Neural cell (in vitro differentiated cells): ENCODE measurements at regions not wholly inside any gene's neighbourhood (a gene's known extent, or its start where the extent isn't known, plus 50 kb on each side); places are given as distances from the start of the nearest gene placed in this dataset.

ENCODE experiments used
- H2AFZ ChIP-seq: fragments of 200-600, 300-800 bp; sonication (generic), shearing (Covaris generic); 2 replicates; pipeline ENCODE4 v1.6.0; 2014; ENCODE audit warnings: low read depth, mild to moderate bottlenecking, antibody characterized with exemption, low read length, moderate library complexity
- H3F3A ChIP-seq: fragments of 200-600 bp; shearing (Covaris generic); 2 replicates; pipeline ENCODE4 v1.6.1; 2016; ENCODE audit warnings: mild to moderate bottlenecking, moderate library complexity, mixed read lengths, antibody characterized with exemption, low read length; ENCODE audit not compliant: insufficient read depth, poor library complexity, severe bottlenecking
- H3K27ac ChIP-seq: fragments of 200-600, 300-800 bp; sonication (generic), shearing (Covaris generic); 2 replicates; pipeline ENCODE4 v1.5.1; 2014; ENCODE audit warnings: mild to moderate bottlenecking, low read length, moderate library complexity
- H3K27me3 ChIP-seq: fragments of 300-800, 200-600 bp; sonication (generic), shearing (Covaris generic); 2 replicates; pipeline ENCODE4 v1.6.0; 2014; ENCODE audit warnings: mild to moderate bottlenecking, low read depth, low read length, moderate library complexity; ENCODE audit not compliant: insufficient read depth
- H3K36me3 ChIP-seq: fragments of 300-800, 200-600 bp; sonication (generic), shearing (Covaris generic); 2 replicates; pipeline ENCODE4 v1.5.1; 2014; ENCODE audit warnings: mild to moderate bottlenecking, antibody characterized with exemption, low read length, moderate library complexity; ENCODE audit not compliant: insufficient read depth
- H3K4me2 ChIP-seq: fragments of 300-800, 200-600 bp; sonication (generic), shearing (Covaris generic); 2 replicates; pipeline ENCODE4 v1.6.0; 2014; ENCODE audit warnings: mild to moderate bottlenecking, low read length
- H3K4me3 ChIP-seq: fragments of 300-800, 200-600 bp; sonication (generic), shearing (Covaris generic); 2 replicates; pipeline ENCODE4 v1.5.1; 2014; ENCODE audit warnings: mild to moderate bottlenecking, low read length, moderate library complexity
- H3K79me2 ChIP-seq: fragments of 200-600 bp; shearing (Covaris generic); replicated peaks from 2 replicates; pipeline ENCODE4 v1.6.0; 2014; ENCODE audit warnings: mild to moderate bottlenecking, low read length, moderate library complexity; ENCODE audit not compliant: insufficient read depth
- H3K9ac ChIP-seq: fragments of 300-800, 200-600 bp; sonication (generic), shearing (Covaris generic); 2 replicates; pipeline ENCODE4 v1.6.1; 2016; ENCODE audit warnings: mild to moderate bottlenecking, low read length, mixed read lengths
- H3K9me2 ChIP-seq: fragments of 200-600 bp; shearing (Covaris generic); 2 replicates; pipeline ENCODE4 v1.6.1; 2016; ENCODE audit warnings: mild to moderate bottlenecking, low read length, mixed read lengths; ENCODE audit not compliant: insufficient read depth
- H3K9me3 ChIP-seq: fragments of 200-600, 300-800 bp; sonication (generic), shearing (Covaris generic); 2 replicates; pipeline ENCODE4 v1.6.1; 2016; ENCODE audit warnings: mild to moderate bottlenecking, mixed run types, low read length, moderate library complexity, mixed read lengths
- H4K20me1 ChIP-seq: fragments of 200-600 bp; shearing (Covaris generic); 2 replicates; pipeline ENCODE4 v1.6.1; 2016; ENCODE audit warnings: mild to moderate bottlenecking, mixed run types; ENCODE audit not compliant: insufficient read depth
- EP300 ChIP-seq: fragments of 450-650 bp; conservative IDR thresholded peaks from 2 replicates; pipeline ENCODE4 v1.6.1; 2014; ENCODE audit warnings: antibody characterized with exemption, mild to moderate bottlenecking, moderate library complexity; ENCODE audit not compliant: poor library complexity, severe bottlenecking
- EZH2 ChIP-seq: fragments of 200-600, 300-800 bp; shearing (Covaris generic), sonication (generic); IDR thresholded peaks from 2 replicates; pipeline ENCODE4 v1.6.1; 2014; ENCODE audit warnings: antibody characterized with exemption, low read length, borderline replicate concordance, mild to moderate bottlenecking; ENCODE audit not compliant: insufficient read depth, poor library complexity, severe bottlenecking
- POLR2AphosphoS5 ChIP-seq: IDR thresholded peaks from 2 replicates; pipeline ENCODE4 v1.6.1; 2012
- RAD21 ChIP-seq: fragments of 450-650 bp; conservative IDR thresholded peaks from 2 replicates; pipeline ENCODE4 v1.6.1; 2014; ENCODE audit warnings: antibody characterized with exemption, mild to moderate bottlenecking, moderate library complexity
- SMC3 ChIP-seq: fragments of 450-650 bp; conservative IDR thresholded peaks from 2 replicates; pipeline ENCODE4 v1.6.1; 2014; ENCODE audit warnings: antibody characterized with exemption, mild to moderate bottlenecking, moderate library complexity; ENCODE audit not compliant: poor library complexity
- TAF1 ChIP-seq: IDR thresholded peaks from 2 replicates; pipeline ENCODE4 v1.6.1; 2012; ENCODE audit warnings: low read depth
- TF ChIP-seq, protein P1 (sequence below): fragments of 450-650 bp; IDR thresholded peaks from 2 replicates; pipeline ENCODE4 v1.5.1; 2014; ENCODE audit warnings: antibody characterized with exemption, mild to moderate bottlenecking, moderate library complexity; ENCODE audit not compliant: poor library complexity, severe bottlenecking
- TF ChIP-seq, protein P2 (sequence below): IDR thresholded peaks from 2 replicates; pipeline ENCODE4 v1.6.1; 2012; ENCODE audit warnings: borderline replicate concordance

DNA sequence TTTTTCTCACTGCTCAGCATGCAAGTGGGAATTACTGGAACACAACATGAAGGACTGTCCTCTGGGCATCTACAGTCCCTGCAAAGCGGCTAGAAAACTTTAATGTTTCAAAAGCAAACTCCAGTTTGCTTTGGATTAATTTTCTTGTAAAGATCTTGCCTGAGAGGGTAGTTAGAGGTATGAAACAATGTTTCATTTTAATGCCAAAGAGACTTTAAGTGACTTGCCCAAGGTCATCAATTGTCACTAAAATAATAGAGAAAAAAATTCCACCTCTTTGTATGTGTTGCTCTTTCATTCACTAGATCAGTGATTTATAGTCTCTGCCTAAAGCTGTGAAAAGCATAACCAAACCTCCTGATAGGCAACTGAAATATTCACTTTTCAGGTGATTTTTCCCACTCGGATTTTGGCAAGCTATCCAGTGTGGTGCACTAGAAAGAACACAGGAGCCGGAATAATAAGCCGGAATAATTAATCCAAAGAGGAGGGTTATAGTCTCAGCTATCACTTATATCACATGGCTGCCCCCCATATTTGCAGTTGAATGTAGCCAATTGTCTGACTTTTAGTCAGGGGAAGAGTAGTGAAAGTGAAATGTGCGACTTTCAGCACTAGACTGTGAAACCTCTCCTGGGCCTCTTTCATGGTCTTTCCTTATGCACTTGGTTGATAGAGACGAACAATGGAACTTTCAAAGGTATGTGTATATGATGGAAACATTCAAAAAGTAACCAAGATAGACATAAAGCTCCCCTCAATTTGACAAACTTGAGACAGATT is 107.7 kb downstream of the SLC6A15 start:
- Histone ChIP-seq H3K27me3 (no peaks in the 10 kb centered on the region), H3K27ac (no peak overlapping the region), H4K20me1 (no peaks in the 10 kb centered on the region)

DNA sequence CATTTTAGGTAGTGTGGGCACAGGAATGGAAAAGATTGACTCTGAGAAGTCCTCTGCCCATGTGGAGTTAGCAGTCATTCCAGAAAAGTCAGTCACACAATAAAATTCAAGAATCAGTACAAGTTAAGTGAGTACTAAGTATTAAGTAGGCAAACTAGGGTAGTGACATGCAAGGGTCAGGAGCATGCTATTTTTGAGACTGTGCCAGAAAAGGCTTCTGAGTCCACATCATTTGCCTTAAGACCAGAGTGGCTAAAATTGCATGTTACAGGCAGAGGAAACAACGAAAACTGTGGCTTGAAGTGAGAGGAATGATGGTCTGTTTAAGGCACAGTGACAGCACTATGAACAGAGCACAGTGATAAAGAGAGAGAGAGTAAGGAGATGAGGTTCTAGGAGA is 108.9 kb downstream of the SLC6A15 start:
- TF ChIP-seq EP300 (no peak), EZH2 (no peak), TAF1 (no peak)
- TF ChIP-seq, protein P1, sequence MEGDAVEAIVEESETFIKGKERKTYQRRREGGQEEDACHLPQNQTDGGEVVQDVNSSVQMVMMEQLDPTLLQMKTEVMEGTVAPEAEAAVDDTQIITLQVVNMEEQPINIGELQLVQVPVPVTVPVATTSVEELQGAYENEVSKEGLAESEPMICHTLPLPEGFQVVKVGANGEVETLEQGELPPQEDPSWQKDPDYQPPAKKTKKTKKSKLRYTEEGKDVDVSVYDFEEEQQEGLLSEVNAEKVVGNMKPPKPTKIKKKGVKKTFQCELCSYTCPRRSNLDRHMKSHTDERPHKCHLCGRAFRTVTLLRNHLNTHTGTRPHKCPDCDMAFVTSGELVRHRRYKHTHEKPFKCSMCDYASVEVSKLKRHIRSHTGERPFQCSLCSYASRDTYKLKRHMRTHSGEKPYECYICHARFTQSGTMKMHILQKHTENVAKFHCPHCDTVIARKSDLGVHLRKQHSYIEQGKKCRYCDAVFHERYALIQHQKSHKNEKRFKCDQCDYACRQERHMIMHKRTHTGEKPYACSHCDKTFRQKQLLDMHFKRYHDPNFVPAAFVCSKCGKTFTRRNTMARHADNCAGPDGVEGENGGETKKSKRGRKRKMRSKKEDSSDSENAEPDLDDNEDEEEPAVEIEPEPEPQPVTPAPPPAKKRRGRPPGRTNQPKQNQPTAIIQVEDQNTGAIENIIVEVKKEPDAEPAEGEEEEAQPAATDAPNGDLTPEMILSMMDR: no peak
- Histone ChIP-seq H3K27me3 (no peaks in the 10 kb centered on the region), H3K4me2 (no peak overlapping the region), H3K4me3 (no peak overlapping the region), H3K9me3 (no peaks in the 10 kb centered on the region), H3K9ac (no peak overlapping the region), H3K27ac (no peak overlapping the region), H2AFZ (no peak overlapping the region), H3K79me2 (no peaks in the 10 kb centered on the region), H3K36me3 (no peaks in the 10 kb centered on the region), H3F3A (no peaks in the 10 kb centered on the region), H3K9me2 (no peaks in the 10 kb centered on the region), H4K20me1 (no peaks in the 10 kb centered on the region)

More for the DNA sequence above, 107.7 kb downstream of the SLC6A15 start:
- no peaks in the 10 kb centered on the region for H3K9me2 ChIP-seq
- no peaks in the 10 kb centered on the region for H3K36me3 ChIP-seq
- H3K9ac ChIP-seq: no peak overlapping the region
- TF ChIP-seq, protein P1: no peak
- TF ChIP-seq RAD21 (no peak), EZH2 (no peak), EP300 (no peak), TAF1 (no peak), POLR2AphosphoS5 (no peak), SMC3 (no peak)
- TF ChIP-seq, protein P2, sequence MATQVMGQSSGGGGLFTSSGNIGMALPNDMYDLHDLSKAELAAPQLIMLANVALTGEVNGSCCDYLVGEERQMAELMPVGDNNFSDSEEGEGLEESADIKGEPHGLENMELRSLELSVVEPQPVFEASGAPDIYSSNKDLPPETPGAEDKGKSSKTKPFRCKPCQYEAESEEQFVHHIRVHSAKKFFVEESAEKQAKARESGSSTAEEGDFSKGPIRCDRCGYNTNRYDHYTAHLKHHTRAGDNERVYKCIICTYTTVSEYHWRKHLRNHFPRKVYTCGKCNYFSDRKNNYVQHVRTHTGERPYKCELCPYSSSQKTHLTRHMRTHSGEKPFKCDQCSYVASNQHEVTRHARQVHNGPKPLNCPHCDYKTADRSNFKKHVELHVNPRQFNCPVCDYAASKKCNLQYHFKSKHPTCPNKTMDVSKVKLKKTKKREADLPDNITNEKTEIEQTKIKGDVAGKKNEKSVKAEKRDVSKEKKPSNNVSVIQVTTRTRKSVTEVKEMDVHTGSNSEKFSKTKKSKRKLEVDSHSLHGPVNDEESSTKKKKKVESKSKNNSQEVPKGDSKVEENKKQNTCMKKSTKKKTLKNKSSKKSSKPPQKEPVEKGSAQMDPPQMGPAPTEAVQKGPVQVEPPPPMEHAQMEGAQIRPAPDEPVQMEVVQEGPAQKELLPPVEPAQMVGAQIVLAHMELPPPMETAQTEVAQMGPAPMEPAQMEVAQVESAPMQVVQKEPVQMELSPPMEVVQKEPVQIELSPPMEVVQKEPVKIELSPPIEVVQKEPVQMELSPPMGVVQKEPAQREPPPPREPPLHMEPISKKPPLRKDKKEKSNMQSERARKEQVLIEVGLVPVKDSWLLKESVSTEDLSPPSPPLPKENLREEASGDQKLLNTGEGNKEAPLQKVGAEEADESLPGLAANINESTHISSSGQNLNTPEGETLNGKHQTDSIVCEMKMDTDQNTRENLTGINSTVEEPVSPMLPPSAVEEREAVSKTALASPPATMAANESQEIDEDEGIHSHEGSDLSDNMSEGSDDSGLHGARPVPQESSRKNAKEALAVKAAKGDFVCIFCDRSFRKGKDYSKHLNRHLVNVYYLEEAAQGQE: no peak
- no peaks in the 10 kb centered on the region for H3F3A ChIP-seq
- no peaks in the 10 kb centered on the region for H3K79me2 ChIP-seq
- H3K4me3 ChIP-seq: no peak overlapping the region
- no peak overlapping the region for H3K4me2 ChIP-seq
- H3K9me3 ChIP-seq: no peaks in the 10 kb centered on the region
- H2AFZ ChIP-seq: no peak overlapping the region
